HepG2 (cell line): ENCODE measurements at regions not wholly inside any gene's neighbourhood (a gene's known extent, or its start where the extent isn't known, plus 50 kb on each side); places are given as distances from the start of the nearest gene placed in this dataset.

Experiments used
- FOXM1 ChIP-seq: sonication (generic); formaldehyde crosslinking; IDR thresholded peaks from 2 replicates; pipeline ENCODE4 v1.5.0; 2020; ENCODE audit warnings: missing genetic modification reagents
- GLI4 ChIP-seq: sonication (generic); formaldehyde crosslinking; IDR thresholded peaks from 2 replicates; pipeline ENCODE4 v1.5.1; 2020; ENCODE audit warnings: missing genetic modification reagents, mild to moderate bottlenecking, moderate library complexity, borderline replicate concordance
- PCBP2 ChIP-seq: fragments of 200-400 bp; formaldehyde crosslinking; optimal IDR thresholded peaks from 2 replicates; pipeline ENCODE3; 2018; ENCODE audit warnings: low read length, low read depth; ENCODE audit not compliant: poor library complexity, severe bottlenecking
- PHF8 ChIP-seq: sonication (generic); formaldehyde crosslinking; IDR thresholded peaks from 2 replicates; pipeline ENCODE4 v1.5.0; 2020; ENCODE audit warnings: missing genetic modification reagents
- POLR2A ChIP-seq, 2 experiments: IDR thresholded peaks; 2 replicates each; pipeline ENCODE4 v1.6.1; 2011; ENCODE audit warnings: low read depth in 2 of 2, low read length in 2 of 2, mild to moderate bottlenecking in 1 of 2, moderate library complexity in 1 of 2; ENCODE audit not compliant: insufficient read depth in 1 of 2
- RBFOX2 ChIP-seq: fragments of 200-400 bp; formaldehyde crosslinking; IDR thresholded peaks from 2 replicates; pipeline ENCODE4 v1.6.1; 2017; ENCODE audit warnings: low read depth, mild to moderate bottlenecking, low read length
- REPIN1 ChIP-seq: sonication (generic); formaldehyde crosslinking; IDR thresholded peaks from 2 replicates; pipeline ENCODE4 v1.8.0; 2022; ENCODE audit warnings: missing genetic modification reagents, low read depth, mild to moderate bottlenecking, borderline replicate concordance
- TCF7L2 ChIP-seq: IDR thresholded peaks from 2 replicates; pipeline ENCODE4 v1.6.1; 2011; ENCODE audit warnings: mild to moderate bottlenecking, low read depth, low read length, moderate library complexity
- ZBTB1 ChIP-seq: sonication (generic); formaldehyde crosslinking; IDR thresholded peaks from 2 replicates; pipeline ENCODE4 v1.4.0; 2020; ENCODE audit warnings: missing genetic modification reagents, borderline replicate concordance
- ZNF501 ChIP-seq: sonication (generic); formaldehyde crosslinking; IDR thresholded peaks from 2 replicates; pipeline ENCODE4 v1.5.1; 2020; ENCODE audit warnings: mild to moderate bottlenecking, moderate library complexity, missing genetic modification reagents

DNA sequence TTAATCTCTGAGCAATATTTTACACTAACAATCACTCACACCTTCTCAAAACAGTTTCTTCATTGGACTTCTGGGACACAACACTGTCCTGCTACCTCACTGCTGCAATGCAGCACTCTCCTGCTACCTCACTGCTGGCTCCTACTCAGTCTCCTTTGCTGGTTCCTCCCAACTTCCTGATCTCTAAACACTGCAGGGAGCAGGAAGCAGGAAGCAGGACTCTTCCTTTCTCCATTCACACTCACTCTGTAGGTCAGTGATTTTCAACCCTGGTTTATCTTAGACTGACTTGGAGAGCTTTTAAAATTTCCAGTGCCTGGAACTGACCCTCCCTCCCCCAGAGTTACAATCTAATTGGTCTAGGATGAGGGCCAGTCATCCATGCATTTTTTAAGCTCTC is 243.4 kb upstream of the RBBP8 start:
- no peak for TF ChIP-seq TCF7L2
- no peak for TF ChIP-seq PCBP2
- no peak for TF ChIP-seq ZBTB1
- TF ChIP-seq POLR2A (IDR thresholded peaks at IDR 0.05; ENCODE audit: insufficient read depth in 1 of 2, low read depth in 2 of 2, low read length in 2 of 2), result no peak
- no peak for TF ChIP-seq RBFOX2
- no peak for TF ChIP-seq REPIN1
- TF ChIP-seq PHF8 (CRISPR knock-in tag), result no peak
- no peak for TF ChIP-seq ZNF501 (CRISPR knock-in tag)
- TF ChIP-seq GLI4 (CRISPR knock-in tag), result no peak
- TF ChIP-seq FOXM1 (CRISPR knock-in tag), result no peak
